ENCODE measurements at regions not wholly inside any gene's neighbourhood (a gene's known extent, or its start where the extent isn't known, plus 50 kb on each side); places are given as distances from the start of the nearest gene placed in this dataset.
"Not testable (repeated sequence)": the region's sequence is repeated elsewhere in the genome, so short reads cannot be mapped to it uniquely, and the experiment has no call there.

- DNase-seq = no peak
Observed at GRCh38 chr11:80720295-80720694, 1279.5 kb upstream of the TENM4 start.

GRCh38 chr11:80719292-80719646, 1278.4 kb upstream of the TENM4 start:
- no peak for DNase-seq

GRCh38 chr11:80718611-80719291, 1277.9 kb upstream of the TENM4 start:
- no peak for DNase-seq

GRCh38 chr11:80702264-80702663, 1261.4 kb upstream of the TENM4 start:
- no peak for DNase-seq

GRCh38 chr11:80700386-80700785, 1259.6 kb upstream of the TENM4 start:
- no peak for DNase-seq

GRCh38 chr11:80699406-80700177, 1258.8 kb upstream of the TENM4 start:
- not testable (repeated sequence) for DNase-seq

- DNase-seq = no peak
Observed at GRCh38 chr11:80698637-80699036, 1257.8 kb upstream of the TENM4 start.

GRCh38 chr11:80694385-80694784, 1253.6 kb upstream of the TENM4 start:
- DNase-seq = no peak

- DNase-seq = no peak
Observed at GRCh38 chr11:80687941-80688340, 1247.1 kb upstream of the TENM4 start.

GRCh38 chr11:80686889-80687288, 1246.1 kb upstream of the TENM4 start:
- no peak for DNase-seq

GRCh38 chr11:80673566-80673965, 1232.7 kb upstream of the TENM4 start:
- DNase-seq = no peak

GRCh38 chr11:80669620-80670019, 1228.8 kb upstream of the TENM4 start:
- no peak for DNase-seq

GRCh38 chr11:80668039-80668438, 1227.2 kb upstream of the TENM4 start:
- DNase-seq = no peak

- DNase-seq = no peak
Observed at GRCh38 chr11:80655834-80656233, 1215.0 kb upstream of the TENM4 start.

- no peak for DNase-seq
Observed at GRCh38 chr11:80650966-80651365, 1210.1 kb upstream of the TENM4 start.

- no peak for DNase-seq
Observed at GRCh38 chr11:80649186-80649585, 1208.4 kb upstream of the TENM4 start.

GRCh38 chr11:80638296-80638695, 1197.5 kb upstream of the TENM4 start:
- no peak for DNase-seq

GRCh38 chr11:80637571-80637970, 1196.7 kb upstream of the TENM4 start:
- no peak for DNase-seq

GRCh38 chr11:80636999-80637398, 1196.2 kb upstream of the TENM4 start:
- DNase-seq = no peak

GRCh38 chr11:80635178-80635577, 1194.3 kb upstream of the TENM4 start:
- DNase-seq = no peak

- DNase-seq = no peak
Observed at GRCh38 chr11:80632691-80633090, 1191.9 kb upstream of the TENM4 start.

GRCh38 chr11:80632156-80632555, 1191.3 kb upstream of the TENM4 start:
- DNase-seq = no peak

- DNase-seq = no peak
Observed at GRCh38 chr11:80629466-80629865, 1188.6 kb upstream of the TENM4 start.

- no peak for DNase-seq
Observed at GRCh38 chr11:80627364-80627763, 1186.5 kb upstream of the TENM4 start.

GRCh38 chr11:80626721-80627120, 1185.9 kb upstream of the TENM4 start:
- no peak for DNase-seq
